SJCRH30 (cell line): ENCODE measurements at regions not wholly inside any gene's neighbourhood (a gene's known extent, or its start where the extent isn't known, plus 50 kb on each side); places are given as distances from the start of the nearest gene placed in this dataset.

Experiments
- DNase-seq, 2 experiments: peaks; one replicate each; pipeline ENCODE4 v3.0.0-alpha.2; 2015 to 2020
- H3K27ac ChIP-seq: fragments of 250-450 bp; sonication (Bioruptor Pico); 2 replicates; pipeline ENCODE4 v1.5.1; 2020; ENCODE audit warnings: mild to moderate bottlenecking, moderate library complexity
- H3K27me3 ChIP-seq: fragments of 250-450 bp; sonication (Bioruptor Pico); 2 replicates; pipeline ENCODE4 v1.5.1; 2020; ENCODE audit warnings: mild to moderate bottlenecking, moderate library complexity
- H3K36me3 ChIP-seq: fragments of 250-450 bp; sonication (Bioruptor Pico); 2 replicates; pipeline ENCODE4 v1.5.1; 2020; ENCODE audit warnings: mild to moderate bottlenecking, moderate library complexity
- H3K4me1 ChIP-seq: fragments of 250-450 bp; sonication (Bioruptor Pico); 2 replicates; pipeline ENCODE4 v1.5.1; 2020; ENCODE audit warnings: mild to moderate bottlenecking, moderate library complexity
- H3K4me3 ChIP-seq: fragments of 250-450 bp; sonication (Bioruptor Pico); 2 replicates; pipeline ENCODE4 v1.5.1; 2020; ENCODE audit warnings: mild to moderate bottlenecking, moderate library complexity
- H3K9me3 ChIP-seq: fragments of 250-450 bp; sonication (Bioruptor Pico); replicated peaks from 2 replicates; pipeline ENCODE4 v1.5.1; 2020; ENCODE audit warnings: mild to moderate bottlenecking, moderate library complexity

DNA sequence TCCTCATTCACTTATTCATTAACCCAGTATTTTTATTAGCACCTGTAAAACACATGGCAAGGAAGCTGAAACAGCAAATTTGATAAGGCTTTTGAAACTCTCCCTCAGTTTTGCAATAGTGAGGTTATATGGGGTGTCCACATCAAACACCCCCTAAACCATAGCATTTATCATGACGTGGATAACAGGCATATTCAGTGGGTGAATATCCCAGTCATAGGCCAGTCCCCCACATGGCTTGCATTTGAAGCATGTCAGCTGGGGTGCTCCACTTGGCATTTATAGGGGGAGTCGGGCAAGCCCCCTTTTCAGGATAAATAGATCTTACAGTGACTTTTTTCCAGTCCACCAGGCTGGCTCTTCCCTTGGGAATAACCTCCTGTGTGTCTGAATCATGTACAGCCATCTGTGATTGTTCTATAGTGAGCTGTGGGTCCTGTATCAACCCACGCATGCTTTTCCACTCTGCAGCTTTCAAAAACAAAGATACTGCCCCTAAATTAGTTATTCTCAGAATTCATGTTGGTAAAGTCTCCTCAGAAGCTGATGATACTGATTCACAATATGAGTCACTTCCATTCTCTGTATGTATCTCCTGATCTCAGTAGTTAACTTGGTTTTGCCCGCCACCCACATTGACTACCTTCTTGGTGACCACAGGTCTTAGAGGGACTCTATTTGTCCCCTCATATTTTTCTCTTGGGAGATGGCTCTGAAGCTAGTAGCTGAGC is 84.4 kb upstream of the SPIN1 start:
- Histone ChIP-seq H3K4me1 (peaks cover 3% of the 10 kb centered on the region; the same call in 1 of the 2 replicates), H3K27me3 (0 out of 2 replicates have a peak, but pooled peaks cover 2% of the 10 kb centered on the region), H3K27ac (no peak overlapping the region), H3K36me3 (no peaks in the 10 kb centered on the region), H3K9me3 (no peaks in the 10 kb centered on the region; the same call in 1 of the 2 replicates), H3K4me3 (no peak overlapping the region)
- no peak for DNase-seq

DNA sequence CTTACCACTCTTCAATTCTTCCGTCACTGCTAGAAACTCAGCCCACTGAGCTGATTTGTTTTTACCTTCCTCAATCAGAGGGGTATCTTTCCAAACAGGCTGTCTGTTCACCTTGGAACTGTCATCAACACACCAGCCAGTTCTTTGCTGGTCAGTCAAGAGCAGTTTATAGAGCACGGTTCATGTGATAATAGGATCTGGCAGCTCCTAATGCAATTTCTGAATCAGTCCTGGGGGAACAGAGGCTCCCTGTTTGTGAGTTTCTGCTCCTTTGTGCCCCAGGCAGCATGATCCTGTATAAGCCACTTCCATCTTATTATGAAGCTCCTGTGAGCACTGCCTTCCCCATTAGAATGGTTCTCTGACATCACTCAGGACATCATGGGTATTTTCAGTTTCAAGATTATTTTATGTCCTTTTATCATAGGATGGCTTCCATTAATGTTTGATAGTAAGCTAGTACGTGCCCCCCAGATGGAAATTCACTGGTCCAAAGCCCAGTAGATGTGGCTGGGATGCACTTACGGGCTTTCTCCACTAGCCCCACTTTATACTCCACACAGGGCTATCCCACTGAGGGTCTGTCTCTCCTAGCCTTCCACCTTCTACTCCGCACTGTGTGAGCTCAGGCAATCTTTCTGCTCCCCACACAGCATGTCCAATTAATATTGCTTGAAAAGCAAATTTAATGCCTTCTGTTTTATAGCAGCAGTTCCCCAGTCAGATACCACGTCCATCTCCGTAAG is 85.5 kb upstream of the SPIN1 start:
- H3K9me3 ChIP-seq: no peaks in the 10 kb centered on the region; the same call in 1 of the 2 replicates
- H3K36me3 ChIP-seq: no peaks in the 10 kb centered on the region
- no peak for DNase-seq
- no peaks in the 10 kb centered on the region for H3K4me1 ChIP-seq
- H3K27me3 ChIP-seq: no peaks in the 10 kb centered on the region
- H3K4me3 ChIP-seq: no peak overlapping the region
- no peak overlapping the region for H3K27ac ChIP-seq

DNA sequence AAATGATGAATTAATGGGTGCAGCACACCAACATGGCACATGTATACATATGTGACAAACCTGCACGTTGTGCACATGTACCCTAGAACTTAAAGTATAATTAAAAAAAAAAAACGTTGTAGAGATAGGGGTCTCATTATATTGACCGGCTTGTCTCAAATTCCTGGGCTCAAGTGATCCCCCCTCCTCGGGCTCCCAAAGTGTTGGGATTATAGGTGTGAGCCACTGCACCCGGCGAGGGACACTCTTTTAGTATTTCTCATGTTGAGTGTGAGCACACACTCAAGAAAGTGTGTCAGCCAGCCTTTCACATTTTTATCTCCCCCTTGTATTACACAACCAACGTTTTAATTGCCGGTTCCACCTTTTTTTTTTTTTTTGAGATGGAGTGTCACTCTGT is 87.7 kb upstream of the SPIN1 start:
- no peaks in the 10 kb centered on the region for H3K36me3 ChIP-seq

DNA sequence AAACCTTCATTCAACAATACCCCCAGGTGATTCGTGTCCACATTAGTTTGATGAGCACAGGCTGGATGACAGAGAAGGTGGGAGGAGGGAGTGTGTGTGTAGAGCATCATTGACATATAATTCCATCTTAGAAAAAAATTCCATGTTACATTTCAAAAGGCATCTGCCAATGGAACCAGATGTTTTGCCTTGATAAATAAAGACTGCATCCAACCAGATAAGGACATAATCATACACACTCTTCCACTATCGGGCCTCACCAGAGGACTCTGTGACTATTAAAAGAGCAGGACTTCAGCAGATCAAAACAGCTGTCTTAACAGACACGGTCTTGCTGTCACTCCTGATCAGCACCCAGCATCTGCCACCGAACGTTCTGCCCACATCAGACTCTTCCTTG is 96.4 kb upstream of the SPIN1 start:
- Histone ChIP-seq H3K4me3 (no peak overlapping the region), H3K27me3 (no peaks in the 10 kb centered on the region), H3K4me1 (no peaks in the 10 kb centered on the region), H3K9me3 (no peaks in the 10 kb centered on the region; the same call in 1 of the 2 replicates), H3K36me3 (no peaks in the 10 kb centered on the region), H3K27ac (no peak overlapping the region)
- no peak for DNase-seq

More for the DNA sequence above, 87.7 kb upstream of the SPIN1 start:
- Histone ChIP-seq H3K4me1 (no peaks in the 10 kb centered on the region), H3K27ac (no peak overlapping the region), H3K4me3 (no peak overlapping the region), H3K9me3 (no peaks in the 10 kb centered on the region; the same call in none of the 2 replicates), H3K27me3 (no peaks in the 10 kb centered on the region)
- DNase-seq: no peak

DNA sequence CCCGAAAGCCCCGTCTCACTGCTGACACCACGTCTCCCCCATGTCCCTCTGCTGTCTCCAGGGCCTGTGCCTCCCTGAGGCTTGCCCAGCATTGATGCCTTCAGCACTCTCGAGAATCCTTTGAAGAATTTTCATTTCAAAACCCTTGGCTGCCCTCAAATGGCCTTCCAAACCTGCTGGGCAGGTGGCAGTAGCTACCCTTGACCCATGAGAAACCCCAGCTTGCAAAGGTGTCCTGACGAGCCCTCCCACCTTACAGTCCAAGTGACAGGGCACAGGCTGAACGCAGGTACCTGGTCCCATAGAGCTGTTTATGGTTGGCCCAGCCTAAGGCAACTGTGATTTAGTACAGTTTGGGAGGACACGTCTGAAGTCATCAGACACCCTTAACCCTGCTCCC is 97.2 kb upstream of the SPIN1 start:
- no peaks in the 10 kb centered on the region for H3K36me3 ChIP-seq
- DNase-seq: no peak
- no peaks in the 10 kb centered on the region for H3K4me1 ChIP-seq
- H3K27me3 ChIP-seq: no peaks in the 10 kb centered on the region
- no peak overlapping the region for H3K27ac ChIP-seq
- no peak overlapping the region for H3K4me3 ChIP-seq
- H3K9me3 ChIP-seq: no peaks in the 10 kb centered on the region

DNA sequence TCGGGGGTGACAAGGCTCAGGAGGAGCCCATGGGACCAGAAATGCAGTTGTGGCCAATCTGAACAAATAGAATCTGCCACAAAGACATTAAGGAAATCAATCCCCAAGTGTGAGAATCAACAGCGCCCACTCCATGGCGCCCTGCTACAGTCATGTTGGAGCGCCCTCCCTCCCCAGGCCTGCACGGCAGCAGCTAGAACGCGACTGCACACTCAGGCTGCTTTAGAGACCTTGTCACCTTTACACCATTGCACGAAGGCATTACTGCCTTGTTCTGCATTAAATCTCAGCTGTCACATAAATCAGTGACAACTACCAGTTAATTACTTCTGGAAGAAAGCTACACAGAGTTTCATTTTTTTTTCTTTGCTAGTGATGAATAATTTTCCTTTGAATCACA is 98.7 kb upstream of the SPIN1 start:
- Histone ChIP-seq H3K27ac (no peak overlapping the region), H3K36me3 (no peaks in the 10 kb centered on the region), H3K27me3 (no peaks in the 10 kb centered on the region), H3K4me1 (no peaks in the 10 kb centered on the region), H3K4me3 (no peak overlapping the region), H3K9me3 (no peaks in the 10 kb centered on the region)
- DNase-seq: no peak

DNA sequence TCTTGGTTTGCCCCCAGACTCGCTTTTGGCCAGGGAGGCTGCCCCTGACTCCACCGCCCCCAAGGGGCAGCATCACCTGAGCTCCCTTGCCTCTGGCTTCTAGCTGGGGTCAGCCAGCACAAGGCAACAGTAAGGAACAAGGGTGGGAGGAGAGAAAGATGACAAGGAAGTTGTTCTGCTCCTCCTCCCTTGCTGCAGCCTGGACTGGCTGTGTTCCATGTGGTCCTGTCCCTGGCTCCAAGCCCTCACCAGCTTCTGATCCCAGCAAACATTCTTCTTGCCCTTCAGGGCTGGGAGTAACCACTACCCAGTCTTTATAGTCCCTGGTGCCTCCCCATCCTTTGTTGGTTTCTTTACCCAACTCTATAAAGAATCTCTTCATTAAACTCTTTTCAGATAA is 100.3 kb upstream of the SPIN1 start:
- DNase-seq: no peak
- Histone ChIP-seq H3K4me3 (no peak overlapping the region), H3K4me1 (no peaks in the 10 kb centered on the region), H3K27me3 (no peaks in the 10 kb centered on the region), H3K36me3 (no peaks in the 10 kb centered on the region), H3K27ac (no peak overlapping the region), H3K9me3 (peaks cover 6% of the 10 kb centered on the region)

DNA sequence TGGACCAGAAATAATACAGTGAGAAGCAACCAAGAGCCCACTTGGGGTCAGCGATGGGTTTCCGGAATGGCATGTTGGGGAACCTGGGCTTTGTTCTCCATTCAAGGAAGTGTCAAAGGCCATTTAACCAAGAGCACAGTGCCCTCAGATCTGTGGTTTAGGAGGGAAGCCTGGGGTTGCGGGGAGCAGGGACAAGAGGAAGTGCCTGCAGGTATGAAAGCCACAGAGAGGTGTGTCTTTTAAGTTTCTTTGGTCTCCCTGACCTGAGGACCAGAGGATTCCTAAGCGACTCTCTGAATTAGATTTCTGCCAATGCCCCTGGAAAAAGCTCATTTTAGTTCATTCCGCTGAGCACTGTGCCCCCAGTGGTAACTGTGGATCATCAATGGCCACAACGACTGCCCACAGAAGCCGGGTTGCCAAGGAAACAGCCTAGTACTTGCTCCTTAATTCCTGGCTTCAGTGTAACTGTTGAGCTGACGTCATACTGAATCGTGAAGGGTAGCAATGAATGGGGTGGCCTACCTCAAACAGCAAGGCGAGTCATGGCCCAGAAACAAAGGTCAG is 107.3 kb upstream of the SPIN1 start:
- Histone ChIP-seq H3K4me3 (no peak overlapping the region), H3K9me3 (peaks cover 6% of the 10 kb centered on the region), H3K36me3 (no peaks in the 10 kb centered on the region), H3K4me1 (no peaks in the 10 kb centered on the region), H3K27me3 (no peaks in the 10 kb centered on the region), H3K27ac (no peak overlapping the region)
- no peak for DNase-seq

DNA sequence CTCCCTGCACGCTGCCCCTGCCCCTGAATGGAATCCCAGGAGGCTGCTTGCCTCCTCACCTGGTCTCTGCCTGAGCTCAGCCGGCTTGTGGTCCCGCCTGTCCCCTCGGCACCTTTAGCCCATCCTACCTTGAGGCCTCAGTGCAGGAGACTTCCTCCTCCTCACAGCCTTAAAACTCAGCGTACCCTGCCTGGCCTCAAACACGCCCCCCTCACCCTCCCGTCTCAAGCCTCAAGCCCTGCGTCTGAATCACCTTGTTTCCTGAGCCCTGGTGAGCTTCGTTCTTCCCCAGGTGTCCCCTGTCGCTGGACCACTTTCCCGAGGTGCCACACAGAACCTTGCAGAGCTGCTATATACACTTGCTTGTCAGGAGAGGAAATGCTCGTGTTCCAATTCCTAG is 110.2 kb upstream of the SPIN1 start:
- H3K4me3 ChIP-seq: no peak overlapping the region
- H3K27me3 ChIP-seq: no peaks in the 10 kb centered on the region
- no peaks in the 10 kb centered on the region for H3K36me3 ChIP-seq
- H3K27ac ChIP-seq: no peak overlapping the region
- H3K4me1 ChIP-seq: no peaks in the 10 kb centered on the region
- peaks cover under 1% of the 10 kb centered on the region; the same call in 1 of the 2 replicates for H3K9me3 ChIP-seq
- DNase-seq: no peak

DNA sequence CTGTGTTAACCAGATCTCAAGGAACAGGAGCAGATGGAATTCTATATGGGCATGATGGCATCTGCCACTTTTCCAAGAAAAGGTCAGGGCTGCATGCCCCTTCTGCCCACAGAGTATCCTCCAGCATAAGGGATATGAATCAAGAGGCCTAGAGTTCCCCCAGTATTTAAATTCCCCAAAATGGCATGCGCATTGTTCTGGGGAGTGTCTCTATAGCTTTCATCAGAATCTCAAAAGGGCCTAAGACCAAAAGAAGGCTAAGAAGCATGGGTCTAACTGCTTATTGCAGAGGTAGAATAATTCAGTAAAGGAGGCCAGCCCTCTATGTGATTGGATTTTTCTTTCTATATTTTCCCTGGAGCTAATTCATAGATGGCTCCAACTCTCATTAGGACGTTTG is 114.2 kb upstream of the SPIN1 start:
- Histone ChIP-seq H3K4me1 (peaks cover 3% of the 10 kb centered on the region; the same call in 1 of the 2 replicates), H3K4me3 (no peak overlapping the region), H3K9me3 (0 out of 2 replicates have a peak, but pooled peaks cover 5% of the 10 kb centered on the region), H3K27me3 (no peaks in the 10 kb centered on the region), H3K36me3 (no peaks in the 10 kb centered on the region), H3K27ac (no peak overlapping the region)
- no peak for DNase-seq

DNA sequence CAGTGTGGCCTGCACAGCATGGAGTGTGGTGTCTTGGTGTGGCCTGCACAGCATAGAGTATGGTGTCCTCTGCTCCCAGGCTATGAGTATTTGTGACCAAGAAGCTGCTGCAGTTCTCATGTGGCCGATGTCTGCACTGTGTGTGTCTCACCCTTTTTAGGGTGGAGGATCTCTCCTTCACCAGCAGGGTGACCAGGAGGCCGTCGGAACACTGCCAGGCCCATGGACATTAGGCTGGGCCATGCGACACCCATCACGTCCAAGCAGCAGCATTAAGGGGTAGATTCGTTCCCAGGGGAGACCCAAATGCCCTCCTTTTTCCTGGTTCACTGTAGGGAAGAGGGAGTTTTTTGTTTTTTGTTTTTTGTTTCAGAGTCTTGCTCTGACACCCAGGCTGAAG is 115.3 kb upstream of the SPIN1 start:
- H3K36me3 ChIP-seq: no peaks in the 10 kb centered on the region
- no peak for DNase-seq
- H3K27ac ChIP-seq: no peak overlapping the region

DNA sequence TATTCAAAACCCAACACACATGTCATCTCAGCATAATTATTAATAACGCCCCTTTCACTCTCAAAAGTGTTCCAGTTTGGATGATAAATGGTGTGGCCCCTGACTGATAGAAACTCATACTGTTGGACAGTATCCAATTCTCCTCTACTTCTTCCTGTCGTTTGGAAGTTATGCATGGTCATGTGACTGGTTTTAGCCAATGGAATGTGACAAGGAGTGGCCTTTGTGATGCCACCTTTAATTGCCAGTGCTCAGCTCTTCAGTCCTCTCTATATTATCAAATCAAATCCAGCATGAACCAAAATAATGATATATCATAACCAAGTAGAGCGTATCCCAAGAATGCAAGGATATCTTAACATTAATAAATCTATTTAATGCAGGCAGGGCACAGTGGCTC is 117.8 kb upstream of the SPIN1 start:
- DNase-seq: no peak
- Histone ChIP-seq H3K27me3 (no peaks in the 10 kb centered on the region), H3K36me3 (no peaks in the 10 kb centered on the region), H3K4me1 (peaks cover 7% of the 10 kb centered on the region; the same call in 1 of the 2 replicates), H3K27ac (no peak overlapping the region), H3K9me3 (0 out of 2 replicates have a peak, but pooled peaks cover 5% of the 10 kb centered on the region), H3K4me3 (no peak overlapping the region)

More for the DNA sequence above, 115.3 kb upstream of the SPIN1 start:
- H3K27me3 ChIP-seq: no peaks in the 10 kb centered on the region
- no peak overlapping the region for H3K4me3 ChIP-seq
- 0 out of 2 replicates have a peak, but pooled peaks cover 5% of the 10 kb centered on the region for H3K9me3 ChIP-seq
- H3K4me1 ChIP-seq: peaks cover 3% of the 10 kb centered on the region; the same call in 1 of the 2 replicates

DNA sequence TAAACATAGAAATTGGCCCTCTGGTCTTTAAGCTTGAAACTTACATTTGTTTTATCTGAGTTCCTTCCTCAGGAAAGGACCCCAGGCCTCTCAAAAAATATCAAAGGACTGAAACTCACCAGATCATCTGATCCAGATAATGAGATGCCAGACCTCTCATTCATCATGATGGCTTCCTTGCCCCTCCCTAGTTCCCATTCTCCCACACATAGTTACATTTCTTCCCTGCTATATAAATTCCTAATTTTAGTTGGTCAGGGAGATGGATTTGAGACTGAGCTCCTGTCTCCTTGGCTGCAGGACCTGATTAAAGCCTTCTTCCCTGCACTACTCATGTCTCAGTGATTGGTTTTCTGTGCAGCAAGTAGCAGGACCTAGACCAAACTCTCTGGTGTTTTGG is 119.4 kb upstream of the SPIN1 start:
- Histone ChIP-seq H3K4me3 (no peak overlapping the region), H3K27me3 (no peaks in the 10 kb centered on the region), H3K4me1 (peaks cover 7% of the 10 kb centered on the region; the same call in 1 of the 2 replicates), H3K27ac (no peak overlapping the region), H3K36me3 (no peaks in the 10 kb centered on the region), H3K9me3 (0 out of 2 replicates have a peak, but pooled peaks cover 5% of the 10 kb centered on the region)
- no peak for DNase-seq

DNA sequence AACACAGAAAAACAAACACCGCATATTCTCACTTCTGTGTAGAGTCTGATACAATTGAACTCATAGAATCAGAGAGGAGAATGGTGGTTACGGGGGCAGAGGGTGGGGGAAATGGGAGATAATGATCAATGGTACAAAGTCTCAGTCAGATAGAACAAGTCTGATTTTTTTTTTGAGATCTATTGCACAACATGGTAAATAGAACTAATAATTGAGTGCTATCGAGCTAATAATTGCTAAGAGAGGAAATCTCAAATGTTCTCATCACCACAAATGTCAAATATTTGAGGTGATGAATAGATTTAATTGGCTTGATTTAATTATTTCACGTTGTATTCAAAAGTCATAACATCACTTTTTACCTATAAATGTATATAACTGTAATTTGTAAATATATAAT is 121.0 kb upstream of the SPIN1 start:
- H3K36me3 ChIP-seq: no peaks in the 10 kb centered on the region
- DNase-seq: no peak
- H3K27ac ChIP-seq: no peak overlapping the region
- H3K4me1 ChIP-seq: peaks cover 7% of the 10 kb centered on the region; the same call in 1 of the 2 replicates
- no peak overlapping the region for H3K4me3 ChIP-seq
- 0 out of 2 replicates have a peak, but pooled peaks cover 5% of the 10 kb centered on the region for H3K9me3 ChIP-seq
- H3K27me3 ChIP-seq: no peaks in the 10 kb centered on the region

DNA sequence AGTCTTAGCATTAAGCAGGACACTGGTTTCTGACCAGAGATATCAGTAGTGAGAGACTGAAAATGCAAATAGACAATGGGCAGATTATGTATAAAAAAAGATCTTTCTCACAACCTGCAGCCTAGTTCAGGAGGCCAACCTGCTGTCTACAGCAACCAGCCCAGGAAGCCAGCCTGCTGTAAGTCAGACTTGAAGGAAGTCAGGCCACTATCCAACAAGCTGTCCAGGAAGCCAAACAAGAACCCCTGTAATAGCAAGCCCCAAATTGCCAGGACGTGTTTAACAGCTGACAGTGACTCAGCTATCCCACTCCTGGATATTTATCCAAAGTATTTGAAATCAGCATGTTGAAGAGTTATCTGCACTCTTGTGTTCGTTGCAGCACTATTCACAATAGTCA is 121.8 kb upstream of the SPIN1 start:
- Histone ChIP-seq H3K4me3 (no peak overlapping the region), H3K9me3 (peaks cover 5% of the 10 kb centered on the region; the same call in 1 of the 2 replicates), H3K4me1 (peaks cover 7% of the 10 kb centered on the region; the same call in 1 of the 2 replicates), H3K36me3 (no peaks in the 10 kb centered on the region; the same call in 1 of the 2 replicates), H3K27me3 (no peaks in the 10 kb centered on the region), H3K27ac (no peak overlapping the region)
- DNase-seq: no peak
